ENCODE measurements at regions not wholly inside any gene's neighbourhood (a gene's known extent, or its start where the extent isn't known, plus 50 kb on each side); places are given as distances from the start of the nearest gene placed in this dataset.

- in situ Hi-C loops (cut with HindIII; ENCODE audit: low pct_unique_long_range_greater_than_20kb, low sequenced_read_pairs) = no loop called here
- H3K27me3 ChIP-seq (ENCODE audit: control insufficient read depth, insufficient read depth, low read length) = no peaks in the 10 kb centered on the region
Observed at GRCh38 chrX:30504309-30504708, 73.3 kb downstream of the TASL start.

GRCh38 chrX:30495468-30495867 is 82.1 kb downstream of the TASL start:
- Histone ChIP-seq H3K9me3 (ENCODE audit: control insufficient read depth, insufficient read depth, low read depth, low read length) (no peaks in the 10 kb centered on the region), H3K27ac (ENCODE audit: low read length) (no peak overlapping the region), H3K27me3 (ENCODE audit: control insufficient read depth, insufficient read depth, low read length) (no peaks in the 10 kb centered on the region), H3K36me3 (ENCODE audit: control insufficient read depth, insufficient read depth, low read length) (no peaks in the 10 kb centered on the region), H3K4me1 (ENCODE audit: control insufficient read depth, insufficient read depth, low read length) (no peaks in the 10 kb centered on the region), H3K4me3 (ENCODE audit: low read depth in 2 of 2, low read length in 2 of 2) (no peak overlapping the region)
- DNase-seq (ENCODE audit: low read depth, low spot score) (no peak), ATAC-seq (no peak)
- intact Hi-C loops (cut with micrococcal nuclease; ENCODE audit: unreplicated experiment) = no loop called here
- ChIA-PET CTCF (no interaction called here), POLR2A (no interaction called here)
- BruUV-seq (replicated peaks) = no TSS peak
- TF ChIP-seq CTCF (IDR thresholded peaks at IDR 0.05) (no peak), POLR2AphosphoS5 (IDR thresholded peaks at IDR 0.05; ENCODE audit: low read depth, low read length) (no peak), REST (IDR thresholded peaks at IDR 0.05; ENCODE audit: insufficient read depth in 1 of 2, low read depth in 2 of 2, low read length in 1 of 2) (no peak), SIN3A (IDR thresholded peaks at IDR 0.05; ENCODE audit: borderline replicate concordance, insufficient read depth, low read depth, low read length) (no peak), TCF7L2 (IDR thresholded peaks at IDR 0.05; ENCODE audit: low read depth, low read length) (no peak)
- in situ Hi-C loops (cut with HindIII; ENCODE audit: low pct_unique_long_range_greater_than_20kb, low sequenced_read_pairs) = no loop called here

More at GRCh38 chrX:30504309-30504708, 73.3 kb downstream of the TASL start:
- Histone ChIP-seq H3K4me3 (ENCODE audit: low read depth in 2 of 2, low read length in 2 of 2) (no peak overlapping the region), H3K36me3 (ENCODE audit: control insufficient read depth, insufficient read depth, low read length) (no peaks in the 10 kb centered on the region), H3K27ac (ENCODE audit: low read length) (no peak overlapping the region), H3K9me3 (ENCODE audit: control insufficient read depth, insufficient read depth, low read depth, low read length) (no peaks in the 10 kb centered on the region), H3K4me1 (ENCODE audit: control insufficient read depth, insufficient read depth, low read length) (no peaks in the 10 kb centered on the region)
- POLR2A ChIA-PET = no interaction called here
- ATAC-seq (no peak), DNase-seq (ENCODE audit: low read depth, low spot score) (no peak)
- no peak for TF ChIP-seq REST (IDR thresholded peaks at IDR 0.05; ENCODE audit: insufficient read depth in 1 of 2, low read depth in 2 of 2, low read length in 1 of 2)
- peak; percentile 45; the same call in 1 of the 2 replicates for TF ChIP-seq CTCF (IDR thresholded peaks at IDR 0.05)
- intact Hi-C loops (cut with micrococcal nuclease; ENCODE audit: unreplicated experiment) = loop anchor here (2.0 kb wide), 1 partner anchor 230 kb away; no protein-coding TSS in a partner anchor
- CTCF ChIA-PET = no interaction called here
- BruUV-seq (replicated peaks) = no TSS peak

Measured in Panc1 (cell line).